ENCODE measurements at regions not wholly inside any gene's neighbourhood (a gene's known extent, or its start where the extent isn't known, plus 50 kb on each side); places are given as distances from the start of the nearest gene placed in this dataset.
A peak's percentile ranks its signal among the peaks of the same experiment; 100 is the strongest.

GRCh38 chr2:126244937-126245336 is 411.0 kb upstream of the GYPC start:
- peak in 7 of 9 donors; percentile 40 to 56 (median 44) for TF ChIP-seq CTCF (IDR thresholded peaks at IDR 0.05)
- H3K9me3 ChIP-seq, result no peaks in the 10 kb centered on the region
- no peaks in the 10 kb centered on the region for H3K36me3 ChIP-seq
- H3K4me1 ChIP-seq, result peaks cover 0 to 7% (median 0%) of the 10 kb centered on the region in 9 donors
- WGBS, 2 donors, result 45% methylated on average over 3 of the region's 3 CpGs
- DNase-seq (peak; percentile 21 to 26), ATAC-seq (peak in 1 of 8 donors; percentile 42)
- no peak overlapping the region for H3K27ac ChIP-seq
- no peak overlapping the region for H3K4me3 ChIP-seq
- H3K27me3 ChIP-seq, result peaks cover 0 to 5% (median 0%) of the 10 kb centered on the region in 7 donors
- intact Hi-C loops (cut with DNase I), result loop anchor here in 9 of 10 donors (5.0 to 10.0 kb wide), 4 partner anchors 530 to 540 kb away; no protein-coding TSS in a partner anchor

DNA sequence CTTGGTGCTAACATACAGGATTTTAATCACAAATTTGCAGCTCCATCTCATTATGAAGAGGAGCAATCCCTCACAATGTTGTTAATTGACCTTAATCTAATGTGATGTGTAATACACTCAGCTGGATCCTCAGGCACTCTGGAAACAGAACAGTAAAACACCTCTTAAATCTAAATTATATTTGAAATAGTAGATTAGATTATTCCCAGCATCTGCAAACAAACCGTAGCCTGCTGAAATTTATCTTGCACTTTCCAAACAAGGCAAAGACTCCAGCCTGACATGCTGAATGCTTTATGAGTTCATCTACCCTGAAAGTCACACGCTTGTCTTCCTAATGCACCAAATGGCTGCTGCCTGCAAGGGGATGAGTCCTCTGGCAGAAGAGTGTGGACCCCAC is 402.3 kb upstream of the GYPC start:
- Histone ChIP-seq H3K4me3 (no peak overlapping the region), H3K36me3 (no peaks in the 10 kb centered on the region), H3K27ac (no peak overlapping the region), H3K4me1 (no peaks in the 10 kb centered on the region), H3K27me3 (no peaks in the 10 kb centered on the region), H3K9me3 (peaks cover 0 to 5% (median 0%) of the 10 kb centered on the region in 11 donors)
- no peak for ATAC-seq
- DNase-seq, result no peak
- no peak for TF ChIP-seq CTCF (IDR thresholded peaks at IDR 0.05)
- WGBS, 2 donors, result 64 to 65% methylated on average over 2 of the region's 2 CpGs
- intact Hi-C loops (cut with DNase I), result no loop called here

DNA sequence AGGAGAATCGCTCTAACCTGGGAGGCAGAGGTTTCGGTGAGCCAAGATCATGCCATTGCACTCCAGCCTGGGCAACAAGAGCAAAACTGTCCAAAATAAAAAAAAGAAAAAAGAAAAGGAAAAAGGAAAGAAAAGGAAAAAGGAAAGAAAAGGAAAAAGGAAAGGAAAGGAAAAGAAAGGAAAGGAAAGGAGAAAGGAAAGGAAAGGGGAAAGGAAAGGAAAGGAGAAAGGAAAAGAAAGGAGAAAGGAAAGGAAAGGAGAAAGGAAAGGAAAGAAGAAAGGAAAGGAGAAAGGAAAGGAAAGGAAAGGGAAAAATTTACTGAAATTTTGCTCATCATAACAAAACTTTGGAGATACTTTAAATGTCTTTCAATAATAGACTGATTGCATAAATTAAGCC is 391.3 kb upstream of the GYPC start:
- Histone ChIP-seq H3K36me3 (no peaks in the 10 kb centered on the region), H3K4me3 (no peak overlapping the region), H3K27me3 (peaks cover 0 to 10% (median 0%) of the 10 kb centered on the region in 7 donors), H3K4me1 (no peaks in the 10 kb centered on the region), H3K27ac (no peak overlapping the region), H3K9me3 (no peaks in the 10 kb centered on the region)
- 96 to 97% methylated on average over 2 of the region's 2 CpGs for WGBS, 2 donors
- no peak for TF ChIP-seq CTCF (IDR thresholded peaks at IDR 0.05)
- intact Hi-C loops (cut with DNase I), result no loop called here
- DNase-seq, result no peak
- ATAC-seq, result no peak

DNA sequence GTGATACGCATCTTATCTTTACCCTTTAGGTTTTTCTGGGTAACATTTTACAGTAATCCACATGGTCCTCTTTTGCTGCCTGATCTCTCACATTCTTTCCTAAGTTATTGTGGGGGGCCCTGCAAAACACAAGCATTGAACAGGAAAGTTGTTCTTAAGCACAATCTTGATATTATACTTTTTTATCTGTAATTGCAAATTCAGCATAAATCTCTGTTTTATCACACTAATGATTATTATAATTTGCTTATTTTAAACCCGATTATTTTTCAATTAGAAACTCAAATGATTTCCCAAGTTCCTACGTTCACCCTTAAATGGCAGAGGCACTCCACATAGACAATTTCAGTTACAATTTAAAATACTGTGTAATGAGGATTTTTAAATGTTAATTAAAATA is 386.0 kb upstream of the GYPC start:
- intact Hi-C loops (cut with DNase I), result no loop called here
- DNase-seq (no peak), ATAC-seq (no peak)
- Histone ChIP-seq H3K4me3 (no peak overlapping the region), H3K36me3 (no peaks in the 10 kb centered on the region), H3K27ac (no peak overlapping the region), H3K27me3 (no peaks in the 10 kb centered on the region), H3K4me1 (no peaks in the 10 kb centered on the region), H3K9me3 (no peaks in the 10 kb centered on the region)
- 92 to 96% methylated on average over 3 of the region's 3 CpGs for WGBS, 2 donors
- no peak for TF ChIP-seq CTCF (IDR thresholded peaks at IDR 0.05)
